ENCODE measurements at regions not wholly inside any gene's neighbourhood (a gene's known extent, or its start where the extent isn't known, plus 50 kb on each side); places are given as distances from the start of the nearest gene placed in this dataset.

GRCh38 chr4:12729384-12729783, 754.8 kb downstream of the RAB28 start:
- TF ChIP-seq CTCF (IDR thresholded peaks at IDR 0.05): peak; percentile 73
- TF ChIP-seq EZH2 (IDR thresholded peaks at IDR 0.05; ENCODE audit: borderline replicate concordance, insufficient read depth, low read depth, low read length, poor library complexity, severe bottlenecking): no peak

All from B cell (primary cell).